ENCODE measurements at regions not wholly inside any gene's neighbourhood (a gene's known extent, or its start where the extent isn't known, plus 50 kb on each side); places are given as distances from the start of the nearest gene placed in this dataset.

DNA sequence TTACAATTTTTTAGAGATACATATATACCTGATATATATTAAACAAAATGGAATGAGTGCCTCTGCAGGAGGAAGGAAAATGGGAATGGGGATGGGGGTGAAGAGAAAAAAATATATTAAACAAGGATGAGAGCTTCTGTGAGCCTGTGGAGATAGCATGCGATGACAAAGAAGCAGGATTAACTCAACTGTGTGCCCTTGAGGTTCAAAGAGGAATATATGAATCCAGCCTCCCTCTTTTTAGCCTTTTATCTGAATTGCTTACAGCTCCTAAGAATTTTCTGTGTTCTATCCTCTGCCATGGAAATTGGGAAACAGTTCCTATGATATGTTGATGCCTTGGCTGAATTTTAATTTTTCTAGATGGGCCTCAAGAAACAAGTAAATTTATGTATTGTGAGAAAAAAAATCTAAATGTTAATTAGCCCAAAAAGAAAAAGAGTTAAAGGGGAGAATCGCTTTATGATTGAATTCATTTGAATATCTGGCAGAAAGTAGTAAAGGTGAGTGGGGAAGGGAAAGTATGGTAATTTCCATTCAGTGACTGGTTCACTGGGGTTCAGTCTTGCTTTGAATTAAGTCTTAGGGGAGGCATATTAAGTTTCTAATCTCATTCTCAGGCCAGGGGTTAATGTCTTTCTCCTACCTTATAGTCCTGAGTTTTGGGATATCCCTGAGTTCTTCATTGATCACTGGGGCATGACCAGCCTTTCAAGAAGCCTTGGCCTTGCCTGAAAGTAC, 106.3 kb upstream of the HMCN1 start:
- FAIRE-seq: no peak
- CTCF ChIA-PET: no interaction called here
- no peak overlapping the region for H3K27ac ChIP-seq

DNA sequence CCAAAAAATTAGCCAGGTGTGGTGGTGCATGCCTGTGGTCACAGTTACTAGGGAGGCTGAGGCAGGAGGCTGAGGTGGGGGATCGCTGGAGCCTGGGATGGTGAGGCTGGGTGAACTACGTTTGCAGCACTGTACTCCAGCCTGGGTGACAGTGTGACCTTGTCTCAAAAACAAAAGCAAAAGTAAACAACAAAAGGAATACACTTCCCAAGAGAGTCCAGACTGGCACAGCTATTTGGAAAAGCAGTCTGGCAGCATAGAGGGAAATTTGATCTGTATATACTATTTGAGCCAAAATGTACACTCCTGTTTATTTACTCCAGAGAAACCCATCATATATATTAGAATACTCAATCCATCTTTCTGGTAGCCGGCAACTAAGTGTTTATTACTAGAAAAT, 107.0 kb upstream of the HMCN1 start:
- H3K4me3 ChIP-seq: no peak overlapping the region
- ChIA-PET POLR2A (no interaction called here), CTCF (no interaction called here)
- 43% methylated on average over 3 of the region's 3 CpGs for WGBS (ENCODE audit: missing lambda C conversion rate)
- H3K4me1 ChIP-seq: no peaks in the 10 kb centered on the region
- H3K27ac ChIP-seq: no peak overlapping the region
- no peak for ATAC-seq
- FAIRE-seq: no peak
- DNase-seq (ENCODE audit: low read depth in 1 of 2, low spot score in 1 of 2): no peak
- H3K4me2 ChIP-seq: no peak overlapping the region
- no peaks in the 10 kb centered on the region for H3K9me3 ChIP-seq
- TF ChIP-seq TP53 (CRISPR knock-in tag; IDR thresholded peaks at IDR 0.05) (no peak), RFX5 (IDR thresholded peaks at IDR 0.05) (no peak), BCL3 (IDR thresholded peaks at IDR 0.05) (no peak), NR3C1 (IDR thresholded peaks at IDR 0.05) (no peak), RAD21 (conservative IDR thresholded peaks at IDR 0.05 in 1 of 2, IDR thresholded peaks at IDR 0.05 in 1 of 2) (no peak), EP300 (IDR thresholded peaks at IDR 0.05) (no peak), NFE2L2 (conservative IDR thresholded peaks at IDR 0.05; ENCODE audit: low read length) (no peak), USF2 (IDR thresholded peaks at IDR 0.05) (no peak), EHF (CRISPR knock-in tag; IDR thresholded peaks at IDR 0.05) (no peak), HMGXB4 (CRISPR knock-in tag; IDR thresholded peaks at IDR 0.05; ENCODE audit: borderline replicate concordance) (no peak), FOXS1 (CRISPR knock-in tag; IDR thresholded peaks at IDR 0.05) (no peak), MAFK (IDR thresholded peaks at IDR 0.05; ENCODE audit: partially characterized antibody) (no peak), ZNF302 (CRISPR knock-in tag; IDR thresholded peaks at IDR 0.05) (no peak)
- TF ChIP-seq, protein P1, sequence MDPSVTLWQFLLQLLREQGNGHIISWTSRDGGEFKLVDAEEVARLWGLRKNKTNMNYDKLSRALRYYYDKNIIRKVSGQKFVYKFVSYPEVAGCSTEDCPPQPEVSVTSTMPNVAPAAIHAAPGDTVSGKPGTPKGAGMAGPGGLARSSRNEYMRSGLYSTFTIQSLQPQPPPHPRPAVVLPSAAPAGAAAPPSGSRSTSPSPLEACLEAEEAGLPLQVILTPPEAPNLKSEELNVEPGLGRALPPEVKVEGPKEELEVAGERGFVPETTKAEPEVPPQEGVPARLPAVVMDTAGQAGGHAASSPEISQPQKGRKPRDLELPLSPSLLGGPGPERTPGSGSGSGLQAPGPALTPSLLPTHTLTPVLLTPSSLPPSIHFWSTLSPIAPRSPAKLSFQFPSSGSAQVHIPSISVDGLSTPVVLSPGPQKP (IDR thresholded peaks at IDR 0.05; ENCODE audit: low read depth, low read length): no peak

More for the DNA sequence above, 106.3 kb upstream of the HMCN1 start:
- TF ChIP-seq RCOR1 (IDR thresholded peaks at IDR 0.05; ENCODE audit: low read depth, low read length): no peak
- TF ChIP-seq POLR2AphosphoS2 (conservative IDR thresholded peaks at IDR 0.05; ENCODE audit: low read length): no peak
- no peak for TF ChIP-seq REST (IDR thresholded peaks at IDR 0.05)
- TF ChIP-seq ZSCAN20 (CRISPR knock-in tag; IDR thresholded peaks at IDR 0.05): no peak
- TF ChIP-seq KDM5A (IDR thresholded peaks at IDR 0.05): no peak
- no peak for TF ChIP-seq ZNF302 (CRISPR knock-in tag; IDR thresholded peaks at IDR 0.05)
- no peak for TF ChIP-seq NFE2L2 (conservative IDR thresholded peaks at IDR 0.05; ENCODE audit: low read length)
- no peak for TF ChIP-seq HOXB5 (CRISPR knock-in tag; IDR thresholded peaks at IDR 0.05)
- no peak for TF ChIP-seq RNF2 (IDR thresholded peaks at IDR 0.05; ENCODE audit: borderline replicate concordance, low read depth)
- TF ChIP-seq HMGXB4 (CRISPR knock-in tag; IDR thresholded peaks at IDR 0.05; ENCODE audit: borderline replicate concordance): no peak
- TF ChIP-seq ESRRA (IDR thresholded peaks at IDR 0.05; ENCODE audit: borderline replicate concordance, low read length): no peak
- ATAC-seq: no peak
- no peak for DNase-seq (ENCODE audit: low read depth in 1 of 2, low spot score in 1 of 2)
- H3K4me2 ChIP-seq: no peak overlapping the region
- WGBS (ENCODE audit: missing lambda C conversion rate): 85% methylated on average over 2 of the region's 2 CpGs
- H3K9me3 ChIP-seq: no peaks in the 10 kb centered on the region
- H3K4me3 ChIP-seq: no peak overlapping the region
- H3K4me1 ChIP-seq: no peaks in the 10 kb centered on the region
- POLR2A ChIA-PET: no interaction called here
